WTC11 (cell line): ENCODE measurements at regions not wholly inside any gene's neighbourhood (a gene's known extent, or its start where the extent isn't known, plus 50 kb on each side); places are given as distances from the start of the nearest gene placed in this dataset.

Experiments
- CREB1 ChIP-seq: sonication (generic); formaldehyde crosslinking; IDR thresholded peaks from 2 replicates; pipeline ENCODE4 v1.8.0; 2023; ENCODE audit warnings: mild to moderate bottlenecking, missing genetic modification reagents
- FOXK1 ChIP-seq: sonication (generic); formaldehyde crosslinking; IDR thresholded peaks from 2 replicates; pipeline ENCODE4 v1.8.0; 2022; ENCODE audit warnings: mild to moderate bottlenecking, moderate library complexity, missing genetic modification reagents
- SMAD4 ChIP-seq: sonication (generic); formaldehyde crosslinking; IDR thresholded peaks from 2 replicates; pipeline ENCODE4 v1.8.0; 2022; ENCODE audit warnings: mild to moderate bottlenecking, missing genetic modification reagents
- TF ChIP-seq, protein P1 (sequence below): sonication (generic); formaldehyde crosslinking; IDR thresholded peaks from 2 replicates; pipeline ENCODE4 v1.8.0; 2023; ENCODE audit warnings: missing genetic modification reagents

- TF ChIP-seq SMAD4 (CRISPR knock-in tag), result no peak
- TF ChIP-seq, protein P1, sequence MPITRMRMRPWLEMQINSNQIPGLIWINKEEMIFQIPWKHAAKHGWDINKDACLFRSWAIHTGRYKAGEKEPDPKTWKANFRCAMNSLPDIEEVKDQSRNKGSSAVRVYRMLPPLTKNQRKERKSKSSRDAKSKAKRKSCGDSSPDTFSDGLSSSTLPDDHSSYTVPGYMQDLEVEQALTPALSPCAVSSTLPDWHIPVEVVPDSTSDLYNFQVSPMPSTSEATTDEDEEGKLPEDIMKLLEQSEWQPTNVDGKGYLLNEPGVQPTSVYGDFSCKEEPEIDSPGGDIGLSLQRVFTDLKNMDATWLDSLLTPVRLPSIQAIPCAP (CRISPR knock-in tag), result no peak
- TF ChIP-seq FOXK1 (CRISPR knock-in tag), result no peak
- TF ChIP-seq CREB1 (CRISPR knock-in tag), result no peak
These were observed 86.1 kb upstream of the PPP2R2D start for GRCh38 chr10:131814567-131815265.
